ENCODE measurements at regions not wholly inside any gene's neighbourhood (a gene's known extent, or its start where the extent isn't known, plus 50 kb on each side); places are given as distances from the start of the nearest gene placed in this dataset.

DNA sequence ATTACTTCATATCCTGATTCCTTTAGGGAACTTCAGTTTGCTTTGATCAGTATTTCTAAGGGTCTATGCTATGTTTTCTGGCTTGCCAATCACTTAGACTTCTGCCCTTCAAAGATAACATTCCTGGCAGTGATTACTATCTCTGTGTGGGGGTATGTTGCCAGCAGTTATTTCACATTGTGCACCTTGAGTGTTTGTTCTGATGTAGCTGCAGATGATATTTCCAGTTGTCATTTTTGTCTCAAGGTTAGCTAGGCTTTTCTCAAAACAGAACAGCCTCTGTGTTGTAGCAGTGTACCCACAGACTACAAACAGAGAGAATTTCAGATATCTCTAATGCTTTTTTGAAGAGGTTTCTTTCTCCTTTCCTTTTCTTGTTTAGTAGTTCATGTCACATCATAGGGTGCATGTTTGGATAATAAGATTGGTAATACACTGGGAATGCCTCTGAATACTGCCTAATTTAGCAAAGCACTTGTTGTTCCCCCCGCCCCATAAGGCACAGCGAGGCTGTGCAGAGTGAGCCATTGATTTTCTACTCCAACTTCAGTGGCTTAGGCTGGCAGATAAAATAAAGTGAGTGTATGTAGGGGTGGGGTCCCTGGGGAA lies 134.7 kb upstream of the AGR3 start:
- H3K4me1 ChIP-seq = peaks cover 0 to 32% (median under 1%) of the 10 kb centered on the region in 4 donors
- DNase-seq (ENCODE audit: low spot score in 2 of 2) = no peak
- no peaks in the 10 kb centered on the region for H3K27me3 ChIP-seq
- H3K9me3 ChIP-seq = no peaks in the 10 kb centered on the region
- H3K4me3 ChIP-seq = no peak overlapping the region
- TF ChIP-seq EP300 (IDR thresholded peaks at IDR 0.05) = no peak
- TF ChIP-seq, protein P1, sequence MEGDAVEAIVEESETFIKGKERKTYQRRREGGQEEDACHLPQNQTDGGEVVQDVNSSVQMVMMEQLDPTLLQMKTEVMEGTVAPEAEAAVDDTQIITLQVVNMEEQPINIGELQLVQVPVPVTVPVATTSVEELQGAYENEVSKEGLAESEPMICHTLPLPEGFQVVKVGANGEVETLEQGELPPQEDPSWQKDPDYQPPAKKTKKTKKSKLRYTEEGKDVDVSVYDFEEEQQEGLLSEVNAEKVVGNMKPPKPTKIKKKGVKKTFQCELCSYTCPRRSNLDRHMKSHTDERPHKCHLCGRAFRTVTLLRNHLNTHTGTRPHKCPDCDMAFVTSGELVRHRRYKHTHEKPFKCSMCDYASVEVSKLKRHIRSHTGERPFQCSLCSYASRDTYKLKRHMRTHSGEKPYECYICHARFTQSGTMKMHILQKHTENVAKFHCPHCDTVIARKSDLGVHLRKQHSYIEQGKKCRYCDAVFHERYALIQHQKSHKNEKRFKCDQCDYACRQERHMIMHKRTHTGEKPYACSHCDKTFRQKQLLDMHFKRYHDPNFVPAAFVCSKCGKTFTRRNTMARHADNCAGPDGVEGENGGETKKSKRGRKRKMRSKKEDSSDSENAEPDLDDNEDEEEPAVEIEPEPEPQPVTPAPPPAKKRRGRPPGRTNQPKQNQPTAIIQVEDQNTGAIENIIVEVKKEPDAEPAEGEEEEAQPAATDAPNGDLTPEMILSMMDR (IDR thresholded peaks at IDR 0.05) = no peak
- no peak for TF ChIP-seq POLR2A (IDR thresholded peaks at IDR 0.05)
- WGBS, 2 donors = 97 to 98% methylated on average over 2 of the region's 2 CpGs
- peak overlapping the region in 2 of 4 donors; percentile 57 to 62 for H3K27ac ChIP-seq
- H3K36me3 ChIP-seq = no peaks in the 10 kb centered on the region

DNA sequence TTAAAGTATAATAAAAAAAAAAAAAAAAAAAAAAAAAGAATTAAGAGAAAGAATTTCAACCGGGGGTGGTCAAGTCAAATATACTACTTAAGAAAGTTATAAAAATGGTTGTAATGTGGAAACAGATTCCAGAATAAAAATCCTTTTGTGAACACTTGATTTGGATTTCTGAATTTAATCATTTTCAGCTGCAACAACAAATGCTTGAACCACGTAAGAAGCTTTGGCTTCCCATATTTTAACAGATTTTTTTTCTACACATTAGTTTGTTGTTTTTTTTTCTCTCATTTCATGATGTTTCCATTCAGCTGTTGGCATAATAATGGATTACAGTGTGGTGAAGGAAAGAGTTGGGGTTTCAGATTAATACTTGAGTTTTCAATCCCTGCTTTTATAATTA lies 137.3 kb upstream of the AGR3 start:
- TF ChIP-seq EP300 (IDR thresholded peaks at IDR 0.05) = no peak
- TF ChIP-seq, protein P1 (IDR thresholded peaks at IDR 0.05) = no peak
- TF ChIP-seq POLR2A (IDR thresholded peaks at IDR 0.05) = no peak
- Histone ChIP-seq H3K4me1 (peaks cover 0 to 35% (median 0%) of the 10 kb centered on the region in 4 donors), H3K27ac (no peak overlapping the region), H3K27me3 (no peaks in the 10 kb centered on the region), H3K9me3 (no peaks in the 10 kb centered on the region), H3K4me3 (no peak overlapping the region), H3K36me3 (no peaks in the 10 kb centered on the region)
- DNase-seq (ENCODE audit: low spot score in 2 of 2) = no peak
- 48 to 56% methylated on average over 2 of the region's 2 CpGs for WGBS, 2 donors

DNA sequence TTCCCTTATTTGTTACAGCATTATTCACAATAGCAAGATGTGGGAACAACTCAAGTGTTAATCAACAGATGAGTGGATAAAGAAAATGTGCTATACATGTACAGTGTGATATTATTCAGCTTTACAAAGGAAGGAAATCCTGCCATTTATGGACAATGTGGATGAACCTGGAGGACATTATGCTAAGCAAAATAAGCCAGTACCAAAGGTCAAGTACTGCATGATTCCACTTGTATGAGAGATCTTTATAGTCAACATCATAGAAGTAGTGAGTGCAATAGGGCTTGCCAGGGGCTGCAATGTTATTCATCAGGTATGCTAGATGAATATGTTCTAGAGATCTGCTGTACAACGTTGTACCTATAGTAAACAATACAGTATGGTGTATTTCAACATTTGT lies 138.5 kb upstream of the AGR3 start:
- no peaks in the 10 kb centered on the region for H3K9me3 ChIP-seq
- no peak for DNase-seq (ENCODE audit: low spot score in 2 of 2)
- TF ChIP-seq EP300 (IDR thresholded peaks at IDR 0.05) (no peak), POLR2A (IDR thresholded peaks at IDR 0.05) (no peak)
- TF ChIP-seq, protein P1 (IDR thresholded peaks at IDR 0.05) = no peak
- H3K27ac ChIP-seq = no peak overlapping the region
- no peaks in the 10 kb centered on the region for H3K36me3 ChIP-seq
- H3K4me1 ChIP-seq = peaks cover 0 to 35% (median 0%) of the 10 kb centered on the region in 4 donors
- H3K27me3 ChIP-seq = no peaks in the 10 kb centered on the region
- H3K4me3 ChIP-seq = no peak overlapping the region
- WGBS, 2 donors = 54 to 61% methylated on average over 1 of the region's 1 CpG

DNA sequence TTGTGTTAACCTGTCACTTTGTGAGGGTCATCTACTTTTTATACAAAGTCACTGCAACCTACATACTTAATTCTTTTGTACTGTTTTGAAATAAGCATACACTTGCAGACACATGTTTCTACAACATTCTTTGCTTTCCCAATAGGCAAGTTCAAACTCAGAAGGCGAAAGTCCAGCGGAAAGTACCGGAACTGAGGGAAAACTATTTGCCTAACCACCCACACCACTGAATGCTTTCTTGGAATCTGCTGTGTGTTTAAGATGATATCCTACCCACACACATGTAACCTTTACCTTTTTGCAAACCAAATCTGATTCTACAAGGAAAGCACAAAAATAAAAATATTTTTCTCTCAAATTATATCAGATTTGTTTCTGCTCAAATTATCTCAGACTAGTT lies 139.4 kb upstream of the AGR3 start:
- H3K36me3 ChIP-seq = no peaks in the 10 kb centered on the region
- WGBS, 2 donors = 34 to 39% methylated on average over 3 of the region's 3 CpGs
- peaks cover 0 to 28% (median 0%) of the 10 kb centered on the region in 4 donors for H3K4me1 ChIP-seq
- no peak overlapping the region for H3K27ac ChIP-seq
- no peak overlapping the region for H3K4me3 ChIP-seq
- H3K9me3 ChIP-seq = no peaks in the 10 kb centered on the region
- DNase-seq (ENCODE audit: low spot score in 2 of 2) = no peak
- TF ChIP-seq, protein P1 (IDR thresholded peaks at IDR 0.05) = no peak
- no peaks in the 10 kb centered on the region for H3K27me3 ChIP-seq

DNA sequence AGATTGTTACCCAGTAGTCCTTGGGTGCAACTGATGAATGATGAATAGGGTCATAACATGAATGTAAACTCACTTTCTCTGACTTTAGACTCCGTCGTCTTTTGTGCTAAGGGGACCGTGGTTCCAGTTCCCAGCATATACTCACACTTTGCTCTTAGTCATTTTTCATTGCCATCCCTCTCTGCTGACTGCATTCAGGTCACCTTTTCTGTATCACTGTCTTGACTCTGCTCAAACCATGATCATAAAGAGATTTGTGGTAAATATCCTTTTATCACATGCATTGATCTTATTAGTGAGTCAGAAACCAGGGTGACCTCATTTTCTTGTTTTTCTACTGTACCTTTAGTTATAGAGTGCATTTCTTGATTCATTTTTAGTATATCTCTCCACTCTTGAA lies 141.1 kb upstream of the AGR3 start:
- Histone ChIP-seq H3K27me3 (no peaks in the 10 kb centered on the region), H3K36me3 (no peaks in the 10 kb centered on the region), H3K4me3 (no peak overlapping the region), H3K4me1 (peaks cover 0 to 22% (median 0%) of the 10 kb centered on the region in 4 donors), H3K9me3 (peaks cover 0 to 4% (median 0%) of the 10 kb centered on the region in 4 donors), H3K27ac (no peak overlapping the region)
- TF ChIP-seq, protein P1 (IDR thresholded peaks at IDR 0.05) = no peak
- no peak for TF ChIP-seq POLR2A (IDR thresholded peaks at IDR 0.05)
- TF ChIP-seq EP300 (IDR thresholded peaks at IDR 0.05) = no peak
- DNase-seq (ENCODE audit: low spot score in 2 of 2) = no peak
- 87 to 97% methylated on average over 3 of the region's 3 CpGs for WGBS, 2 donors

Data from tibial nerve (tissue), 4 donors.